GM12878 (cell line): ENCODE measurements at regions not wholly inside any gene's neighbourhood (a gene's known extent, or its start where the extent isn't known, plus 50 kb on each side); places are given as distances from the start of the nearest gene placed in this dataset.

Source experiments
- ATAC-seq: fragments of 200-7000 bp; cut with Tn5 transposase; 3 replicates; pipeline ENCODE4 v1.9.1; 2020; ENCODE audit warnings: mild to moderate bottlenecking, moderate library complexity
- BruUV-seq: library from RNA; stranded (reverse); fragments of 400-500 nt; replicated peaks from 2 replicates; lab custom pipeline; 2021; lab: Mats Ljungman, UMichigan
- CTCF ChIA-PET: fragments of 300-600 bp; sonication (Branson Sonifier 250); formaldehyde crosslinking; extraction: SDS; loops from one replicate; lab custom pipeline; 2021; ENCODE audit warnings: inconsistent platforms; lab: Yijun Ruan, JAX
- POLR2A ChIA-PET: fragments of 350-600 bp; formaldehyde crosslinking; extraction: SDS; loops from one replicate; lab custom pipeline; 2021; ENCODE audit warnings: inconsistent platforms; lab: Charles Lee
- RAD21 ChIA-PET: fragments of 300-600 bp; sonication (Branson Sonifier 250); formaldehyde crosslinking; loops from one replicate; lab custom pipeline; 2023; ENCODE audit warnings: antibody characterized with exemption; ENCODE audit not compliant: unreplicated experiment; lab: Charles Lee
- SMC1A ChIA-PET: fragments of 300-600 bp; sonication (Branson Sonifier 250); formaldehyde crosslinking; loops from one replicate; lab custom pipeline; 2023; ENCODE audit not compliant: unreplicated experiment, uncharacterized antibody; lab: Charles Lee
- DNase-seq: peaks from one replicate; pipeline ENCODE4 v3.0.0-alpha.2; 2011; ENCODE audit warnings: low read depth, low spot score
- FAIRE-seq: peaks from 3 replicates; lab custom pipeline; 2011; peaks lifted over from hg19 to GRCh38; lab: Jason Lieb, UNC
- H2AFZ ChIP-seq: 2 replicates; pipeline ENCODE4 v1.6.0; 2011; ENCODE audit warnings: low read depth, low read length, control low read depth; ENCODE audit not compliant: control insufficient read depth
- H3K27ac ChIP-seq: 2 replicates; pipeline ENCODE4 v1.5.1; 2011; ENCODE audit warnings: control low read depth; ENCODE audit not compliant: control insufficient read depth, insufficient read depth
- H3K27me3 ChIP-seq, 2 experiments: replicated peaks in 1 of 2; 2 replicates each; pipeline versions ENCODE4 v1.6.0 to v1.6.1; 2011; ENCODE audit warnings: low read length in 1 of 2; ENCODE audit not compliant: control insufficient read depth in 2 of 2, insufficient read depth in 2 of 2
- H3K36me3 ChIP-seq, 2 experiments: 2 replicates each; pipeline ENCODE4 v1.5.1; 2011; ENCODE audit warnings: low read length in 1 of 2; ENCODE audit not compliant: control insufficient read depth in 2 of 2, insufficient read depth in 2 of 2
- H3K4me1 ChIP-seq: 2 replicates; pipeline ENCODE4 v1.6.1; 2011; ENCODE audit warnings: mild to moderate bottlenecking, low read length, moderate library complexity, mixed read lengths; ENCODE audit not compliant: control insufficient read depth, insufficient read depth
- H3K4me2 ChIP-seq: 2 replicates; pipeline ENCODE4 v1.6.0; 2011; ENCODE audit warnings: control low read depth; ENCODE audit not compliant: control insufficient read depth, insufficient read depth
- H3K4me3 ChIP-seq: fragments of 200-600 bp; sonication (generic); 2 replicates; pipeline ENCODE4 v1.5.1; 2016
- H3K79me2 ChIP-seq: 2 replicates; pipeline ENCODE4 v1.6.0; 2011; ENCODE audit warnings: low read length; ENCODE audit not compliant: control insufficient read depth, insufficient read depth
- H3K9ac ChIP-seq: 2 replicates; pipeline ENCODE4 v1.8.0; 2011; ENCODE audit warnings: low read length, control low read depth, mixed read lengths; ENCODE audit not compliant: control insufficient read depth, insufficient read depth
- H3K9me3 ChIP-seq: replicated peaks from 3 replicates; pipeline ENCODE4 v1.5.1; 2011; ENCODE audit warnings: mild to moderate bottlenecking, low read length; ENCODE audit not compliant: control insufficient read depth, insufficient read depth
- H4K20me1 ChIP-seq: 2 replicates; pipeline ENCODE4 v1.6.0; 2011; ENCODE audit not compliant: control insufficient read depth, insufficient read depth
- FOXK2 ChIP-seq: fragments of 450-650 bp; IDR thresholded peaks from 2 replicates; pipeline ENCODE4 v1.6.1; 2017; ENCODE audit warnings: mild to moderate bottlenecking, moderate library complexity
- WGBS: methylation state at CpG from one replicate; pipeline ENCODE4 v1.1.6; 2016; ENCODE audit warnings: low lambda C conversion rate; ENCODE audit not compliant: insufficient replicate concordance, insufficient coverage; ENCODE audit errors: missing lambda C conversion rate; 5-methylcytosine and 5-hydroxymethylcytosine counted together
- in situ Hi-C: fragments of 300-500 bp; cut with MboI; formaldehyde crosslinking; loops from 9 replicates; pipeline ENCODE4 v1.14.3; 2018; ENCODE audit warnings: mixed read lengths
- intact Hi-C: fragments of 100-400 bp; cut with micrococcal nuclease; formaldehyde crosslinking; loops from one replicate; pipeline ENCODE4 v1.14.2; 2022; ENCODE audit not compliant: unreplicated experiment
- TF ChIP-seq, protein P1 (sequence below): fragments of 450-650 bp; IDR thresholded peaks from 2 replicates; pipeline ENCODE4 v1.6.1; 2018; ENCODE audit warnings: borderline replicate concordance, mild to moderate bottlenecking; ENCODE audit not compliant: partially characterized antibody

DNA sequence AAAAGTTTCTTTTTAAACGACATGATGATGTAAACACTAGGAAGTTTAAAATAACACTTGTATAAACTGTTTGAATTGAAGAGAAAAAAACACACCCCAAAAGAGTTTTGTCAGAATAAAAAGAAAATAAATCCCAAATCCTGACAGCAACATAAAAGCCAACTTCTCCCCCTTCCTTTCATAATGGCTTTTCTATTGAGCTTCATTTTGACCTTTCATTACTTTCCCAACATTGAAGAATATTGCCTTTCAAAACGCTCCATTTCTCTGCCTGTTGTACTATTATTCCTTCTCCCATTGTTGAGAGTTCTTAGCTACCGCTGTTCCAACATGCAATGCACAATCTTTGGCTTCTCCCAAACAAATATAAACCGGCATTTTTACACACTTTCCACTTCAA is 448.5 kb downstream of the BCAT1 start:
- BruUV-seq: no TSS peak
- SMC1A ChIA-PET: no interaction called here
- Histone ChIP-seq H3K36me3 (no peaks in the 10 kb centered on the region), H3K27ac (no peak overlapping the region)
- intact Hi-C loops: no loop called here
- no peak for TF ChIP-seq FOXK2
- TF ChIP-seq, protein P1, sequence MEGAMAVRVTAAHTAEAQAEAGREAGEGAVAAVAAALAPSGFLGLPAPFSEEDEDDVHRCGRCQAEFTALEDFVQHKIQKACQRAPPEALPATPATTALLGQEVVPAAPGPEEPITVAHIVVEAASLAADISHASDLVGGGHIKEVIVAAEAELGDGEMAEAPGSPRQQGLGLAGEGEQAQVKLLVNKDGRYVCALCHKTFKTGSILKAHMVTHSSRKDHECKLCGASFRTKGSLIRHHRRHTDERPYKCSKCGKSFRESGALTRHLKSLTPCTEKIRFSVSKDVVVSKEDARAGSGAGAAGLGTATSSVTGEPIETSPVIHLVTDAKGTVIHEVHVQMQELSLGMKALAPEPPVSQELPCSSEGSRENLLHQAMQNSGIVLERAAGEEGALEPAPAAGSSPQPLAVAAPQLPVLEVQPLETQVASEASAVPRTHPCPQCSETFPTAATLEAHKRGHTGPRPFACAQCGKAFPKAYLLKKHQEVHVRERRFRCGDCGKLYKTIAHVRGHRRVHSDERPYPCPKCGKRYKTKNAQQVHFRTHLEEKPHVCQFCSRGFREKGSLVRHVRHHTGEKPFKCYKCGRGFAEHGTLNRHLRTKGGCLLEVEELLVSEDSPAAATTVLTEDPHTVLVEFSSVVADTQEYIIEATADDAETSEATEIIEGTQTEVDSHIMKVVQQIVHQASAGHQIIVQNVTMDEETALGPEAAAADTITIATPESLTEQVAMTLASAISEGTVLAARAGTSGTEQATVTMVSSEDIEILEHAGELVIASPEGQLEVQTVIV: no peak
- TF ChIP-seq, all 136 proteins: peak for 0
- in situ Hi-C loops: no loop called here
- H3K79me2 ChIP-seq: no peaks in the 10 kb centered on the region
- ChIA-PET CTCF (interaction anchor here (1.7 kb wide), 1 partner anchor 17 kb away, joined by 3 read pairs; no protein-coding TSS in a partner anchor), RAD21 (no interaction called here), POLR2A (no interaction called here)
- FAIRE-seq (no peak), DNase-seq (no peak), ATAC-seq (no peak)
- H2AFZ ChIP-seq: no peak overlapping the region
- no peak overlapping the region for H3K9ac ChIP-seq
- H3K4me2 ChIP-seq: no peak overlapping the region
- H3K4me1 ChIP-seq: no peaks in the 10 kb centered on the region
- no peaks in the 10 kb centered on the region for H4K20me1 ChIP-seq
- 32% methylated on average over 4 of the region's 4 CpGs for WGBS
- H3K4me3 ChIP-seq: no peak overlapping the region
- no peaks in the 10 kb centered on the region for H3K9me3 ChIP-seq
- H3K27me3 ChIP-seq: no peaks in the 10 kb centered on the region
